H54 (cell line): ENCODE measurements at regions not wholly inside any gene's neighbourhood (a gene's known extent, or its start where the extent isn't known, plus 50 kb on each side); places are given as distances from the start of the nearest gene placed in this dataset.
"Not testable (repeated sequence)": the region's sequence is repeated elsewhere in the genome, so short reads cannot be mapped to it uniquely, and the experiment has no call there.

Source experiments
- DNase-seq: peaks from one replicate; pipeline ENCODE4 v3.0.0; 2011; ENCODE audit warnings: low spot score, mixed read lengths; ENCODE audit not compliant: insufficient read length
- FAIRE-seq: peaks from 3 replicates; lab custom pipeline; 2011; peaks lifted over from hg19 to GRCh38; lab: Jason Lieb, UNC
- POLR2A ChIP-seq: IDR thresholded peaks from 2 replicates; pipeline ENCODE4 v1.6.1; 2011; ENCODE audit warnings: low read depth, mild to moderate bottlenecking, low read length

- FAIRE-seq (no peak), DNase-seq (no peak)
- no peak for TF ChIP-seq POLR2A
Observed at GRCh38 chr12:107857191-107857590, 82.7 kb downstream of the ASCL4 start.

GRCh38 chr12:107859367-107859766, 84.9 kb downstream of the ASCL4 start:
- DNase-seq (no peak), FAIRE-seq (no peak)
- TF ChIP-seq POLR2A = no peak

- FAIRE-seq (no peak), DNase-seq (no peak)
- no peak for TF ChIP-seq POLR2A
Observed at GRCh38 chr12:107864235-107864634, 89.7 kb downstream of the ASCL4 start.

- FAIRE-seq, DNase-seq: not testable (repeated sequence)
Observed at GRCh38 chr12:107864727-107865126, 90.2 kb downstream of the ASCL4 start.

- DNase-seq (no peak), FAIRE-seq (no peak)
- no peak for TF ChIP-seq POLR2A
Observed at GRCh38 chr12:107873223-107873622, 98.7 kb downstream of the ASCL4 start.

- TF ChIP-seq POLR2A = no peak
- no peak for DNase-seq
- no peak for FAIRE-seq
Observed at GRCh38 chr12:107875786-107876185, 101.3 kb downstream of the ASCL4 start.

GRCh38 chr12:107884769-107885694, 110.5 kb downstream of the ASCL4 start:
- no peak for FAIRE-seq
- peak; percentile 54 for DNase-seq
- TF ChIP-seq POLR2A = no peak

- no peak for TF ChIP-seq POLR2A
- no peak for FAIRE-seq
- no peak for DNase-seq
Observed at GRCh38 chr12:107888789-107889188, 114.3 kb downstream of the ASCL4 start.

GRCh38 chr12:107891967-107892366, 117.5 kb downstream of the ASCL4 start:
- FAIRE-seq (no peak), DNase-seq (no peak)
- TF ChIP-seq POLR2A = no peak

GRCh38 chr12:107894589-107894988, 120.1 kb downstream of the ASCL4 start:
- TF ChIP-seq POLR2A = no peak
- no peak for FAIRE-seq
- DNase-seq = no peak

GRCh38 chr12:107895966-107896365, 121.5 kb downstream of the ASCL4 start:
- no peak for TF ChIP-seq POLR2A
- DNase-seq (no peak), FAIRE-seq (no peak)

- no peak for TF ChIP-seq POLR2A
- FAIRE-seq (no peak), DNase-seq (no peak)
Observed at GRCh38 chr12:107900588-107900987, 126.1 kb downstream of the ASCL4 start.

- no peak for TF ChIP-seq POLR2A
- FAIRE-seq = no peak
- peak; percentile 49 for DNase-seq
Observed at GRCh38 chr12:107903341-107904061, 129.0 kb downstream of the ASCL4 start.

GRCh38 chr12:107906707-107907106, 132.2 kb downstream of the ASCL4 start:
- no peak for DNase-seq
- TF ChIP-seq POLR2A = no peak
- no peak for FAIRE-seq

- no peak for TF ChIP-seq POLR2A
- peak; percentile 64 for DNase-seq
- FAIRE-seq = no peak
Observed at GRCh38 chr12:107912421-107913004, 138.0 kb downstream of the ASCL4 start.
